PFSK-1 (cell line): ENCODE measurements at regions not wholly inside any gene's neighbourhood (a gene's known extent, or its start where the extent isn't known, plus 50 kb on each side); places are given as distances from the start of the nearest gene placed in this dataset.

Experiments
- POLR2AphosphoS5 ChIP-seq: IDR thresholded peaks from 2 replicates; pipeline ENCODE4 v1.6.1; 2012; ENCODE audit warnings: low read depth, mild to moderate bottlenecking, control low read depth, low read length, moderate library complexity
- SIN3A ChIP-seq: IDR thresholded peaks from 2 replicates; pipeline ENCODE4 v1.6.1; 2012; ENCODE audit warnings: mild to moderate bottlenecking, low read length, moderate library complexity, borderline replicate concordance; ENCODE audit not compliant: insufficient read depth
- TAF1 ChIP-seq: IDR thresholded peaks from 2 replicates; pipeline ENCODE4 v1.6.1; 2012; ENCODE audit warnings: low read length, control low read depth, borderline replicate concordance; ENCODE audit not compliant: insufficient read depth
- TF ChIP-seq, protein P1 (sequence below), 2 experiments: IDR thresholded peaks; 2 replicates each; pipeline versions ENCODE4 v1.6.1 to v1.8.0; 2011 to 2012; ENCODE audit warnings: low read depth in 2 of 2, low read length in 2 of 2, control low read depth in 1 of 2, inconsistent platforms in 1 of 2, mild to moderate bottlenecking in 1 of 2, moderate library complexity in 1 of 2; ENCODE audit not compliant: insufficient read depth in 1 of 2

GRCh38 chr15:35181538-35181937 is 96.4 kb upstream of the NANOGP8 start:
- TF ChIP-seq POLR2AphosphoS5 (no peak), TAF1 (no peak), SIN3A (no peak)
- TF ChIP-seq, protein P1, sequence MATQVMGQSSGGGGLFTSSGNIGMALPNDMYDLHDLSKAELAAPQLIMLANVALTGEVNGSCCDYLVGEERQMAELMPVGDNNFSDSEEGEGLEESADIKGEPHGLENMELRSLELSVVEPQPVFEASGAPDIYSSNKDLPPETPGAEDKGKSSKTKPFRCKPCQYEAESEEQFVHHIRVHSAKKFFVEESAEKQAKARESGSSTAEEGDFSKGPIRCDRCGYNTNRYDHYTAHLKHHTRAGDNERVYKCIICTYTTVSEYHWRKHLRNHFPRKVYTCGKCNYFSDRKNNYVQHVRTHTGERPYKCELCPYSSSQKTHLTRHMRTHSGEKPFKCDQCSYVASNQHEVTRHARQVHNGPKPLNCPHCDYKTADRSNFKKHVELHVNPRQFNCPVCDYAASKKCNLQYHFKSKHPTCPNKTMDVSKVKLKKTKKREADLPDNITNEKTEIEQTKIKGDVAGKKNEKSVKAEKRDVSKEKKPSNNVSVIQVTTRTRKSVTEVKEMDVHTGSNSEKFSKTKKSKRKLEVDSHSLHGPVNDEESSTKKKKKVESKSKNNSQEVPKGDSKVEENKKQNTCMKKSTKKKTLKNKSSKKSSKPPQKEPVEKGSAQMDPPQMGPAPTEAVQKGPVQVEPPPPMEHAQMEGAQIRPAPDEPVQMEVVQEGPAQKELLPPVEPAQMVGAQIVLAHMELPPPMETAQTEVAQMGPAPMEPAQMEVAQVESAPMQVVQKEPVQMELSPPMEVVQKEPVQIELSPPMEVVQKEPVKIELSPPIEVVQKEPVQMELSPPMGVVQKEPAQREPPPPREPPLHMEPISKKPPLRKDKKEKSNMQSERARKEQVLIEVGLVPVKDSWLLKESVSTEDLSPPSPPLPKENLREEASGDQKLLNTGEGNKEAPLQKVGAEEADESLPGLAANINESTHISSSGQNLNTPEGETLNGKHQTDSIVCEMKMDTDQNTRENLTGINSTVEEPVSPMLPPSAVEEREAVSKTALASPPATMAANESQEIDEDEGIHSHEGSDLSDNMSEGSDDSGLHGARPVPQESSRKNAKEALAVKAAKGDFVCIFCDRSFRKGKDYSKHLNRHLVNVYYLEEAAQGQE (IDR thresholded peaks at IDR 0.05; ENCODE audit: insufficient read depth in 1 of 2, low read depth in 2 of 2, low read length in 2 of 2), result no peak
